H1 (cell line): ENCODE measurements at regions not wholly inside any gene's neighbourhood (a gene's known extent, or its start where the extent isn't known, plus 50 kb on each side); places are given as distances from the start of the nearest gene placed in this dataset.

Experiments
- CTCF ChIA-PET: fragments of 300-600 bp; sonication (Branson Sonifier 250); formaldehyde crosslinking; loops from one replicate; lab custom pipeline; 2021; ENCODE audit not compliant: partially characterized antibody; lab: Charles Lee
- POLR2A ChIA-PET: fragments of 300-600 bp; sonication (Branson Sonifier 250); formaldehyde crosslinking; loops from one replicate; lab custom pipeline; 2021; ENCODE audit warnings: inconsistent platforms; ENCODE audit not compliant: partially characterized antibody; lab: Charles Lee
- DNase-seq, 2 experiments: peaks; one replicate each; pipeline versions ENCODE4 v3.0.0 to v3.0.0-alpha.2; 2010 to 2022; ENCODE audit warnings: low spot score in 2 of 2, low read depth in 1 of 2, mixed read lengths in 1 of 2
- FAIRE-seq: peaks from 2 replicates; lab custom pipeline; 2011; peaks lifted over from hg19 to GRCh38; lab: Jason Lieb, UNC
- H2AFZ ChIP-seq: 2 replicates; pipeline ENCODE4 v1.8.1; 2012; ENCODE audit warnings: low read length, inconsistent platforms
- H2AK5ac ChIP-seq: 2 replicates; pipeline ENCODE4 v1.6.1; 2013; ENCODE audit warnings: low read depth, low read length
- H2BK120ac ChIP-seq: replicated peaks from 2 replicates; pipeline ENCODE3; 2013; ENCODE audit warnings: low read depth, low read length, inconsistent platforms
- H2BK12ac ChIP-seq: 2 replicates; pipeline ENCODE4 v1.6.1; 2013; ENCODE audit warnings: low read depth, low read length
- H2BK15ac ChIP-seq: 2 replicates; pipeline ENCODE4 v1.6.1; 2013; ENCODE audit warnings: low read length
- H2BK20ac ChIP-seq: 2 replicates; pipeline ENCODE4 v1.6.1; 2013; ENCODE audit warnings: low read length
- H2BK5ac ChIP-seq: 2 replicates; pipeline ENCODE4 v1.6.1; 2013; ENCODE audit warnings: low read depth, low read length
- H3K14ac ChIP-seq: 2 replicates; pipeline ENCODE4 v1.6.1; 2013; ENCODE audit warnings: inconsistent platforms; ENCODE audit not compliant: insufficient read length
- H3K18ac ChIP-seq: 2 replicates; pipeline ENCODE4 v1.6.1; 2013; ENCODE audit warnings: low read length; ENCODE audit errors: extremely low read depth
- H3K23ac ChIP-seq: 2 replicates; pipeline ENCODE4 v1.6.1; 2013; ENCODE audit warnings: inconsistent platforms; ENCODE audit not compliant: insufficient read length
- H3K23me2 ChIP-seq: 2 replicates; pipeline ENCODE4 v1.6.1; 2013; ENCODE audit warnings: low read depth, low read length
- H3K27ac ChIP-seq: 2 replicates; pipeline ENCODE4 v1.6.1; 2011; ENCODE audit warnings: low read depth, low read length, inconsistent platforms
- H3K27me3 ChIP-seq, 4 experiments: replicated peaks in 1 of 4; 1 replicate in 1 of 4; 2 replicates in 3 of 4; pipeline versions ENCODE4 v1.6.1 to v1.8.1; 2011 to 2013; ENCODE audit warnings: low read length in 3 of 4, mild to moderate bottlenecking in 3 of 4, inconsistent platforms in 2 of 4, mixed read lengths in 2 of 4, moderate library complexity in 1 of 4; ENCODE audit not compliant: control insufficient read depth in 3 of 4, insufficient read depth in 3 of 4; ENCODE audit errors: extremely low read depth in 1 of 4
- H3K36me3 ChIP-seq, 4 experiments: 2 replicates each; pipeline versions ENCODE4 v1.6.1 to v1.8.1; 2011 to 2013; ENCODE audit warnings: mild to moderate bottlenecking in 4 of 4, low read length in 3 of 4, moderate library complexity in 2 of 4, control low read depth in 1 of 4, inconsistent platforms in 1 of 4; ENCODE audit not compliant: insufficient read depth in 4 of 4, control insufficient read depth in 2 of 4
- H3K4ac ChIP-seq: replicated peaks from 2 replicates; pipeline ENCODE3; 2013; ENCODE audit warnings: low read length, low read depth, mixed read lengths, inconsistent platforms; ENCODE audit not compliant: insufficient read length
- H3K4me1 ChIP-seq, 4 experiments: replicated peaks in 1 of 4; 1 replicate in 1 of 4; 2 replicates in 3 of 4; pipeline versions ENCODE4 v1.6.1 to v1.8.1; 2011 to 2013; ENCODE audit warnings: low read length in 3 of 4, inconsistent platforms in 2 of 4, mixed read lengths in 1 of 4; ENCODE audit not compliant: insufficient read depth in 4 of 4, control insufficient read depth in 3 of 4
- H3K4me2 ChIP-seq, 2 experiments: 2 replicates each; pipeline versions ENCODE4 v1.6.1 to v1.8.1; 2011 to 2013; ENCODE audit warnings: low read depth in 2 of 2, low read length in 2 of 2, control low read depth in 1 of 2, inconsistent platforms in 1 of 2, mild to moderate bottlenecking in 1 of 2; ENCODE audit not compliant: insufficient read depth in 1 of 2
- H3K4me3 ChIP-seq, 4 experiments: fragments of 200-600, 300-600 bp in 1 of 4; sonication (generic), shearing (Covaris generic), sonication (Bioruptor Twin) in 1 of 4; 2 replicates each; pipeline versions ENCODE4 v1.5.1 to v1.8.1; 2011 to 2016; ENCODE audit warnings: low read length in 4 of 4, low read depth in 3 of 4, control low read depth in 2 of 4, inconsistent platforms in 2 of 4, mild to moderate bottlenecking in 2 of 4, mixed read lengths in 1 of 4, moderate library complexity in 1 of 4; ENCODE audit not compliant: insufficient read depth in 2 of 4; ENCODE audit errors: extremely low read depth in 1 of 4
- H3K56ac ChIP-seq: replicated peaks from 2 replicates; pipeline ENCODE3; 2013; ENCODE audit warnings: low read depth, mild to moderate bottlenecking, mixed read lengths, low read length, inconsistent platforms; ENCODE audit not compliant: insufficient read length
- H3K79me1 ChIP-seq: 2 replicates; pipeline ENCODE4 v1.6.1; 2013; ENCODE audit warnings: low read depth, low read length, control low read depth
- H3K79me2 ChIP-seq, 2 experiments: 2 replicates each; pipeline versions ENCODE4 v1.6.1 to v1.8.1; 2012 to 2013; ENCODE audit warnings: low read length in 2 of 2, mild to moderate bottlenecking in 2 of 2, inconsistent platforms in 1 of 2; ENCODE audit not compliant: insufficient read depth in 2 of 2, control insufficient read depth in 1 of 2
- H3K9ac ChIP-seq, 4 experiments: replicated peaks in 1 of 4; 1 replicate in 1 of 4; 2 replicates in 3 of 4; pipeline versions ENCODE4 v1.6.1 to v1.8.1; 2011 to 2013; ENCODE audit warnings: low read depth in 3 of 4, low read length in 3 of 4, control low read depth in 2 of 4, mild to moderate bottlenecking in 2 of 4, moderate library complexity in 2 of 4, inconsistent platforms in 1 of 4; ENCODE audit errors: extremely low read depth in 1 of 4
- H3K9me3 ChIP-seq, 2 experiments: 2 replicates each; pipeline versions ENCODE4 v1.6.1 to v1.8.1; 2012 to 2013; ENCODE audit warnings: mild to moderate bottlenecking in 2 of 2, moderate library complexity in 2 of 2, control low read depth in 1 of 2, inconsistent platforms in 1 of 2, low read depth in 1 of 2, low read length in 1 of 2, mixed read lengths in 1 of 2; ENCODE audit not compliant: insufficient read depth in 2 of 2
- H4K20me1 ChIP-seq, 2 experiments: replicated peaks in 1 of 2; 2 replicates each; pipeline versions ENCODE3 to v1.8.1; 2011 to 2013; ENCODE audit warnings: inconsistent platforms in 2 of 2, low read length in 2 of 2, mild to moderate bottlenecking in 1 of 2; ENCODE audit not compliant: insufficient read depth in 2 of 2, control insufficient read depth in 1 of 2
- H4K5ac ChIP-seq: 2 replicates; pipeline ENCODE4 v1.6.1; 2013; ENCODE audit warnings: low read length, low read depth, mixed read lengths, inconsistent platforms; ENCODE audit not compliant: insufficient read length
- H4K8ac ChIP-seq: 2 replicates; pipeline ENCODE4 v1.8.0; 2013; ENCODE audit warnings: mild to moderate bottlenecking, moderate library complexity, low read length, inconsistent platforms; ENCODE audit not compliant: insufficient read depth; ENCODE audit errors: extremely low read depth
- H4K91ac ChIP-seq: replicated peaks from 2 replicates; pipeline ENCODE3; 2013; ENCODE audit warnings: low read length, mixed read lengths, inconsistent platforms; ENCODE audit not compliant: insufficient read length
- ATF2 ChIP-seq: IDR thresholded peaks from 2 replicates; pipeline ENCODE4 v1.6.1; 2012; ENCODE audit warnings: low read length, inconsistent platforms
- CTBP2 ChIP-seq: IDR thresholded peaks from 2 replicates; pipeline ENCODE4 v1.7.0; 2011; ENCODE audit warnings: borderline replicate concordance, mild to moderate bottlenecking, moderate library complexity, mixed read lengths, low read length; ENCODE audit not compliant: insufficient read depth, insufficient read length
- HDAC6 ChIP-seq: IDR thresholded peaks from one replicate; pipeline ENCODE4 v1.7.1; 2012; ENCODE audit warnings: low read depth, mild to moderate bottlenecking, inconsistent platforms, low read length, moderate library complexity
- MAFK ChIP-seq: IDR thresholded peaks from 2 replicates; pipeline ENCODE4 v1.6.1; 2012; ENCODE audit warnings: low read depth, mild to moderate bottlenecking, improper control_type of control experiment, low read length
- NANOG ChIP-seq: IDR thresholded peaks from 2 replicates; pipeline ENCODE4 v1.6.1; 2011; ENCODE audit warnings: low read length, low read depth, mild to moderate bottlenecking, inconsistent platforms; ENCODE audit not compliant: insufficient read depth, poor library complexity, severe bottlenecking
- NRF1 ChIP-seq: IDR thresholded peaks from 2 replicates; pipeline ENCODE4 v1.6.1; 2011; ENCODE audit warnings: mild to moderate bottlenecking, low read depth, low read length, improper control_type of control experiment
- POU5F1 ChIP-seq: IDR thresholded peaks from 2 replicates; pipeline ENCODE4 v1.6.1; 2011; ENCODE audit warnings: low read depth, mild to moderate bottlenecking, low read length, moderate library complexity
- SRF ChIP-seq: IDR thresholded peaks from 2 replicates; pipeline ENCODE4 v1.6.1; 2011; ENCODE audit warnings: mild to moderate bottlenecking, low read depth, low read length, moderate library complexity
- TAF7 ChIP-seq: optimal IDR thresholded peaks from 2 replicates; pipeline ENCODE3; 2011; ENCODE audit warnings: low read depth, mild to moderate bottlenecking, inconsistent platforms, low read length, moderate library complexity, borderline replicate concordance
- TCF12 ChIP-seq: IDR thresholded peaks from 2 replicates; pipeline ENCODE4 v1.6.1; 2011; ENCODE audit warnings: low read depth, mild to moderate bottlenecking, low read length
- TEAD4 ChIP-seq: IDR thresholded peaks from 2 replicates; pipeline ENCODE4 v1.6.1; 2012; ENCODE audit warnings: low read depth, low read length, inconsistent platforms, mixed read lengths
- ZNF274 ChIP-seq: IDR thresholded peaks from 2 replicates; pipeline ENCODE4 v1.7.0; 2012; ENCODE audit warnings: low read length, borderline replicate concordance; ENCODE audit errors: extremely low read depth
- WGBS, 2 experiments: shearing (Covaris generic) in 1 of 2; methylation state at CpG; one replicate each; pipeline versions ENCODE4 v1.1.6 to v1.1.7; 2013 to 2015; ENCODE audit warnings: low lambda C conversion rate in 2 of 2, mixed read lengths in 2 of 2, inconsistent platforms in 1 of 2, low coverage in 1 of 2, missing lambda C conversion rate in 1 of 2; ENCODE audit not compliant: insufficient replicate concordance in 2 of 2, insufficient coverage in 1 of 2, insufficient read length in 1 of 2; ENCODE audit errors: extremely low coverage in 1 of 2, missing lambda C conversion rate in 1 of 2; 5-methylcytosine and 5-hydroxymethylcytosine counted together

- Histone ChIP-seq H3K79me1 (no peaks in the 10 kb centered on the region), H4K8ac (peak overlapping the region; percentile 65; the same call in 1 of the 2 replicates), H2AFZ (no peak overlapping the region), H3K18ac (no peak overlapping the region), H3K9me3 (no peaks in the 10 kb centered on the region), H3K56ac (no peak overlapping the region), H2BK12ac (no peak overlapping the region), H2BK15ac (no peak overlapping the region), H4K91ac (no peak overlapping the region), H2AK5ac (no peak overlapping the region), H3K27ac (no peak overlapping the region), H4K5ac (no peak overlapping the region), H3K4me2 (no peak overlapping the region), H4K20me1 (no peaks in the 10 kb centered on the region), H2BK5ac (no peak overlapping the region), H3K4me1 (no peaks in the 10 kb centered on the region; a peak in 1 of 7 replicates), H3K23ac (no peak overlapping the region), H3K4me3 (no peak overlapping the region), H2BK20ac (no peak overlapping the region), H3K4ac (no peak overlapping the region), H2BK120ac (no peak overlapping the region), H3K79me2 (no peaks in the 10 kb centered on the region), H3K27me3 (no peaks in the 10 kb centered on the region), H3K14ac (no peak overlapping the region), H3K36me3 (no peaks in the 10 kb centered on the region), H3K23me2 (no peaks in the 10 kb centered on the region), H3K9ac (no peak overlapping the region)
- ChIA-PET CTCF (no interaction called here), POLR2A (no interaction called here)
- no peak for FAIRE-seq
- no peak for DNase-seq
- WGBS, 2 experiments = 100% methylated on average over 3 of the region's 3 CpGs; no CpG with 5 or more reads in 1 of the 2 experiments
- TF ChIP-seq SRF (no peak), POU5F1 (no peak), HDAC6 (no peak), MAFK (no peak), NANOG (no peak), TEAD4 (no peak), NRF1 (no peak), ZNF274 (no peak), ATF2 (no peak), CTBP2 (no peak), TCF12 (no peak), TAF7 (no peak)
Measured at GRCh38 chr14:84579292-84579691, 950.7 kb upstream of the FLRT2 start.
